ENCODE measurements at regions not wholly inside any gene's neighbourhood (a gene's known extent, or its start where the extent isn't known, plus 50 kb on each side); places are given as distances from the start of the nearest gene placed in this dataset.

GRCh38 chr10:128922172-128922571 is 544.9 kb upstream of the MGMT start:
- DNase-seq = no peak

GRCh38 chr10:128922619-128923196 is 544.3 kb upstream of the MGMT start:
- no peak for DNase-seq

DNA sequence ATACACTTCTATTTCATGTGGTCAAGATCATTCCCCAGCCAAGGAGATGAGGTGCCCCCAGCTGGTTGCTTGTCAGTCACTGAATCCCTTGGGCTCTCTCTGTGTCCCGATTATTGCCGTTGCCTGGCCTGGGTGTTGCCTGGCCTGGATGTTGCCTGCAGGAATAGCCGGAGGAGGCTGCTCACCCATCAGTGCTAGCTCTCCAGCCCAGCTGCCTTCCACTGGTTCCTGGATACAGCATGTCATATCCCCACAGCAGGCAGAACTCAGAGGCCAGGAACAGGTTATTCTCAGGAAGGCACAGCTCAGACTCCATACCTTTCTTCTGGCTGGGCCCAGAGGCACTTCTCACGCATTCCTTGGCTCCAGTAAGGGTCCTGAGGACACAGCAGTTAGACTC is 542.1 kb upstream of the MGMT start:
- no peak for DNase-seq

DNA sequence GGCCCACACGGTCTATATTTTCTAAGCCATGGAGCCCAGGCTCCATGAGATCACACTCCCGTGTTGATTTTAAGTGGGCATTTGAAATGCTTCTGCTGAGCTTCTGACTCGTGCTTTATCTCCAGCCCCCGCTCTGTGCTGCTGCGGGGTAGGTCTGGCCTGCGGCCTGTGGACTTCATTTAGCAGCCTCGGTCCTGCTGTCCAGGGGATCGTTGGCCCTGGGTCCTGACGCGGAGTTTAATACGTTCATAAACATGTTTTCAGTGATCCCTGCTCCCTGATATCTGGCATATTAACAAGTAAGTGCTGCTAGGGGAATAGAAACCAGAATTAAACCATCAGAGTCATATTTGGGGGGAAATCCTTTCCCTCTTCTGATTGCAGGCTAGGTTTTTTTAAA is 540.3 kb upstream of the MGMT start:
- DNase-seq = no peak

- no peak for DNase-seq
These were observed 539.4 kb upstream of the MGMT start for GRCh38 chr10:128927497-128928161.

DNA sequence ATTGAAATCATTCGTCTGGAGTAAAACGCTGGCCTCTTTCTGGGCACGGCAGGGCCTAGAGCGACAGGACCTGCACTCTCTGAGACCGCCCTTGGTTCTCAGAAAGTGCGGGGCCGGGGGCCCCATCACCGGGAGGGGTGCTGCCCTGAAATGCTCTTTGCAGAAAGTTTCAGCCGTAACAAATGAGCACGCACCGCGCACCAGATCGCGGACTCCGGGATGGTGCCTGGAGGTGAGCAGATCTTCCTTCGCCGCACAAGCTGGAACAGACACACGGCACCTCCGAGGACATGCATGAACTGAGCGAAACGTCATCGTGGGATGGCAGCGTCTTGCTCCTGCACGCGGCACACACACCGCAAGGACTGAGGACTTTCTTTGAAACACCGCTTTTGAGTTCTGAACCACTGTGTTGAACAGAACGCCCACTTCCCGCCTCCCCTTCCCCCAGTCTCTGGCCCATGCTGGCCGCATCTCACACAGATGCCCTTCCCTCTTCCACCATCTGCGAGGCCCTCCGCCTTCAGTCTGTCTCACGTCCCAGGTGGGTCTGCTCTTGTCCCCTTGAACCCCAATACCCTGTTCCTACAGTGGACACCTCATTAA is 538.7 kb upstream of the MGMT start:
- no peak for DNase-seq

DNA sequence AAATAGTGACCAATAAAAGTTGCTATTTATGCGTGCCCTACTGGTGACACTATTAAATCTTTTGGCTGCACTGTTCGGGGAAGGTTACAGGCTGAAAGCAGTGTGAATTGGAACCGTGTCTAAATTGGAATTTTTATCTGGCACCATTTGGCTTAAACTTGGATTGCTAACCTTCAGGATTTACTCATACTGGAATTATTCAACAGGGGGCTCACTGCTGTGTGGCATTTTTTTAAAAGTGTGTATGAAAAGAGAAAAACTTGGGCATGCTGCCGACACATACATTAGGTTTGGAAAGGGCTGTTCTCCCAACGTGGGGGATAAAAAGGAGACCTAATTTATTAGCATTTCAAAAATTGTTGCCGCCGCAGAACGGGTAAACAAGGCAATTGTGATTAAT is 537.9 kb upstream of the MGMT start:
- DNase-seq = no peak

- DNase-seq = no peak
These were observed 537.3 kb upstream of the MGMT start for GRCh38 chr10:128929767-128930166.

DNA sequence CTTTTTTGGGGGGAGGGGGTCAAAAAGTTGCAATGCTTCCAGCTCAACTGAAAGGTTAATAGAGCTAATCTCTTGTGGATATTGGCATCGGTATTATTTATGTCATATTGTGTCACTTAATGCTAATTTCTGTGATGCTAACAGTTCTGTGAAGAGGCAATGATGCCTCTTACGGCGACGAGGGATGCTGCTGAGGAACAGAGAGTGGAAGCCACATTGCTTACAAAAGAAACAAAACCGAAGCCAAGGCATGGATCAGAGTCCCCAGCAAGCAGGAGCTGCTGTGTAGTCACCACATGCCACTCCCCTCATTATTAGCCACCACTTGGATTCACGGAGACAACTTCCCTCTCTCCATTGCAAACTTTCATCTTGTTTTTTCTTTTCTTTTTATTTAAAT is 536.5 kb upstream of the MGMT start:
- no peak for DNase-seq

- DNase-seq = no peak
These were observed 534.8 kb upstream of the MGMT start for GRCh38 chr10:128932071-128932820.

DNA sequence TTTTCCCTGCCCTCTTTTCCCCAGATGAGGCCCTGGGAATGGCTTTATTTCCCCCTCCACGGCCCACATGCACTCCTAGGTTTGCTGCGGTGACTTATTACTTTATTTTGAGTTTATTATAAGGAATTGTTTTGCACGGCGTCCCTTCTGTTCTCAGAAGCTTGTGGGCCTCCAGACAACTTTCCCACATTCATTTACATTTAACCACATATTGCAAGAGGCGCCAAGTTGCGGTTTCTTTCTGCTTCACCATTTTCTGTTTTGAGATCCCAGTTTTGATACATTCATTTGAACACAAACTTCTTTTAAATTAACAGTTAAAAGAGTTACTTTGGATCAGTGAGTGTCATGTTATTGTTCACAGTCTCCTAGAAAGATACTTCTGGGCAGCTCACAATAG is 532.5 kb upstream of the MGMT start:
- no peak for DNase-seq

- DNase-seq = no peak
These were observed 530.6 kb upstream of the MGMT start for GRCh38 chr10:128936392-128936791.

- no peak for DNase-seq
These were observed 528.5 kb upstream of the MGMT start for GRCh38 chr10:128938558-128938957.

GRCh38 chr10:128940081-128940480 is 527.0 kb upstream of the MGMT start:
- no peak for DNase-seq

GRCh38 chr10:128943111-128943510 is 523.9 kb upstream of the MGMT start:
- DNase-seq = no peak

GRCh38 chr10:128945398-128945797 is 521.6 kb upstream of the MGMT start:
- DNase-seq = no peak

- no peak for DNase-seq
These were observed 516.7 kb upstream of the MGMT start for GRCh38 chr10:128950159-128950915.

DNA sequence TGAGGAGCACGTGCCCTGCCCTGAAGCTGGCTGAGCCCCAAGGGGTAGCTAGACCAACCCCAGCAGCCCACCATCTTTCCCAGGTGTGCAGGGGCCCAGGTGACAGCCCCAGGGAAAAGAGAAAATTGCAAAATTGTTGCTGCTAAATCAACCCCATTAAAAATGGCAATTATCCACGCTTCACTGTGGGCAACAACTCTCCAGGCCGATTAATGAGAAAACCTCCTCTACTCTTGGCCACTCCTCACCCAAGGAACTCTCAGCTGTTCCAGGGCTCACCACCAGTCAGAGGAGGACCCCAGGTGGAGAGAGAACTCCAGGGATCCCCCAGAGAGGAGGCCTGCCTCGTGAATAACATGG is 516.1 kb upstream of the MGMT start:
- DNase-seq = no peak

DNA sequence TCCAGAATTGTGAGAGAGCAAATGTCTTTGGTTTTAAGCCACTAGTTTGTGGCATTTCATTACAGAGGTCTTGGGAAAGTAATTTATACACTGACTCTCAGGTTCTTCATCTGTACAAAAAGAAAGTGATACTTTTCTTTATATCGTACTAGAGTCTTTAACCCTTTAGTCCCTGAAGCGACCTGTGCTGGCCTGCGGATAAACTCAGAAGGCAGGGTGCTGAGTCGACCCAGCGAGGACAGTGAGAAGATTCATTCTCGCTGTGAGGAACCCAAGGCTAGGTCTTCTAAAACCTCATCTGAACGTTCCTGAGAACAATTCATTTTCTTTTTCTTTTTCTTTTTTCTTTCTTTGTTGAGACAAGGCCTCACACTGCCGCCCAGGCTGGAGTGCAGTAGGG is 514.2 kb upstream of the MGMT start:
- no peak for DNase-seq

DNA sequence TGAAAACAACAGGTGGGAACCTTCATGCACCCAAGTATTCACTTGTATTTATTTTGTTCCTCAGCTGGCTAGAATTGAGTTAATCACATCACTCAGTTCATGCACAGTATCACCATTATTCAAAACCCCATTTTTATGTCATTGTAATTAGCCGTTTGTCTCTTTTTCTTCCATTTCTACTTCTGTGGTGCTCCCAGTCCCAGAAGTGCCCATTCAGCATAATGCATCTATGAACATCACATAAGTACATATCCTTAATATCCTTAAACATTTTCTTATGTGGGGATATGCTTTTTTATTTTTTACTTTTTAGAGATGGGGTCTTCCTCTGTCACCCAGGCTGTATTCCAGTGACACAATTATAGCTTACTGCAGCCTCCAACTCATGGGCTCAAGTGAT is 510.9 kb upstream of the MGMT start:
- no peak for DNase-seq

DNA sequence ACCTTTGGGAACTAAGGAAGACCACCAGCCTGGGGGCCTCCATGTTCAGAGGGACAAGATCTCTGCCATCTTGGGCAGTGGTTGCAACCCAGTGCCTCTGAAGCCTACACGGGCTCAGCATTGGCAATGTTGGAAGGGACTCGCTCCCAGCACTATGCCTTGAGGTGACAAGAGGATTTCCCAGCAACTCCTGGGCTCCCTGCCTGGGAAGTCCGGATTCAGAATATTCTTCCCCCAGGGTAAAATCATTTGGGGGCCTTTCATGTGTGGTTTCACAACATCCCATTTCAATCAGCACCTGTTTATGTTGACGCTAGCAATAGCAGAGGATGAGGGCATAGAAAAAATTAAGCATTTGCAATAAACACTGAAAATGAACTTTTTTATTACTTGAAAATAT is 509.8 kb upstream of the MGMT start:
- no peak for DNase-seq

GRCh38 chr10:128958834-128959690 is 508.0 kb upstream of the MGMT start:
- DNase-seq = no peak

Data from NCI-H1105 (cell line).